Urothelium cell line (cell line): ENCODE measurements at regions not wholly inside any gene's neighbourhood (a gene's known extent, or its start where the extent isn't known, plus 50 kb on each side); places are given as distances from the start of the nearest gene placed in this dataset.

Experiments used
- DNase-seq: peaks from one replicate; pipeline ENCODE4 v3.0.0; 2011; ENCODE audit warnings: low spot score, mixed read lengths
- FAIRE-seq: peaks from 2 replicates; lab custom pipeline; 2011; peaks lifted over from hg19 to GRCh38; lab: Jason Lieb, UNC

DNA sequence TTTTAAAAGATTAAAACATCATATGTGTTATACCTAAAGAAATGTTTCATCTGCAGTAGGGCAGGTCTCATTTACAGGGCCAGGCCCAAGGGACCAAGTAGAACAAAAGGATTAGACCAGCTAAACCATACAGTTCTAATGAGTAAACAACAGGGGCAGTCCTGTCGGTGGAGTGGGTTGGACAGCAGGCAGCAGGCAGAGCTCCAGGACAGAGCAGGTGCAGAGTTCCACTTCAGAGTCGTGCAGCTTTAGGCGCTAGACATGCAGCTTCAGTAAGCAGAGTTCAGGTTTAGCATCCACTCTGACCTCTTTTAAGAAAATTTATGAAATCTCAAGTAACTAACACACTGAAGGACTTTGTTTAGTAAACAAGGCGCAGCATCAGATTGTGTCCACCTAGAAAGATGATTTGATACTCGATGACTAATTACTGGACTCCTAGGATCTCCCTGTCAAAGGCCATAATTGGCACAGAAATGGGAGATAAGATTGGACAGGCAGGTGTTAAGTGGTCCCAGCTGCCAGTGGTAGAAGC lies 487.7 kb upstream of the INTU start:
- no peak for FAIRE-seq
- no peak for DNase-seq

GRCh38 chr4:127148165-127148564 lies 484.6 kb upstream of the INTU start:
- FAIRE-seq (no peak), DNase-seq (no peak)

DNA sequence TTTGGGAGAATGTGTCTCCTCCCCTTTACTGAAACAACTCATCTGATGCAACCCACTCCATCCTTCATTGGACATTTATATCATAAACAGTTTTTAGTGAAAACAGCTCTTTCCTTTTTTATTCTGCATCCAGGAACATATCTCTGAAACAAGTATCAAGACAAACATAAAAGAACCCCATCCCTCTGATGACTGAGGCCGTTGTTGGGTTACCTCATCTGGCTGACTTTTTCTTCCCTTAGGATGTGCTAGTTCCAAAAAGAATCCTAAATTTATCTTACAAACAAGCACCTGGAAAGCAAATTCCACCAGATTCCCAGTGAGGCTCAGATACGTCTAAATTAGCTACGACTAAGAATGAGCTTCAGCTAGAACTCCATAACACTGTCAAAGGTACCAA lies 483.7 kb upstream of the INTU start:
- FAIRE-seq (no peak), DNase-seq (no peak)

DNA sequence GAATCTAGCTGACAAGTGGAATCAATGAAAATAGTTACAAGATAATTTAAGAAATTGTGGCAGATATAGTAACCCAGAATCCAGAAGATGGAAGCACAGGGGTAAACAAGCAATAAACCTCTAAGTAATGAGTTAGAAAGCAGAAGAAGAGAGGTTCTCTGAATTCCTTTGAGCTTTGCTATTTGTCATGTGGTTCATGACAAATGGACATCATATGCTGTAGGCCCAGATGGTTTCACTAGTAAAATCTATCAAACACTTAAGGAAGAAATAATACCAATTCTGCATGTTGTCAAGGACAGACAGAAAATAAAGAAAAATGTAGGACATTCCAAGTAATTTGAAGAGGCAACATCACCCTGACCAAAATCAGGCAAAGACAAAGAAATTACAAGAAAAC lies 480.8 kb upstream of the INTU start:
- no peak for FAIRE-seq

DNA sequence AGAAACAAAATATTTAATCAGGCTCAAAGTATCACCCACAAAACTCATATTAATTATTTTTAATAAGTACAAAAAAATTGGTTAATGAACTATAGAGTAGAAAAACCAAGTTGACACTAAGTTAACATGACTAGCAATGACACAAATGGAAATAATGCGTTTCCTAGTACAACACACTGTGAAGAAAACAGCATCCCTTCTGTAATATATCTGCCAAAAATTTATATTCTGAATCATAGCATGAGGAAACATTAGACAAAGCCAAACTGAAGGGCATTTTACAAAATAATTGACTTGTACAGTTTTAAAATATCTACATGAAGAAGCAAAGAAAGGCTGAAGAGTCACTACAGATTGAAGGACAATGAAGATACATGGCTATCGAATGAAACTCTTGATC lies 477.6 kb upstream of the INTU start:
- FAIRE-seq: no peak
- DNase-seq: no peak

More for the DNA sequence above, 480.8 kb upstream of the INTU start:
- DNase-seq: no peak

- no peak for DNase-seq
- FAIRE-seq: no peak
Measured at GRCh38 chr4:127155555-127155954, 477.2 kb upstream of the INTU start.

- FAIRE-seq (no peak), DNase-seq (no peak)
Measured at GRCh38 chr4:127162741-127163140, 470.0 kb upstream of the INTU start.

DNA sequence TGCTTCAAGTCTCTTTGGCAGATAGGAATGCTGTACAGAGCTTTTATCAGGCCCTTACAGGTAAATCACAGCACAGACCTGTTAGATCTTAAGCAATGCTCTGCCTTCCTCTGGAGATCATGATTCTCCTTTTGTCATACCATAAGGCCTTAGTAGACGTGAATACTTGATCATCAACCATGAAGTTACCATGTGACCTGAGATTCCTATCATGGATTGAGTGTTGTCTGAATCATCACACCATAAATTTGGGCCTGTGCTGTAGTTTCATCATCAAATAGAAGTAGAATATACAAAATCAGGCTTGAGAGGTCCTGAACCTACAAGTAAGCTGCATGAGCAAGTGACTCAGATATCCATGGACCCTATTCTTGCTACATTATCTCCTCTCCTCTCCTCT lies 466.8 kb upstream of the INTU start:
- DNase-seq (no peak), FAIRE-seq (no peak)

DNA sequence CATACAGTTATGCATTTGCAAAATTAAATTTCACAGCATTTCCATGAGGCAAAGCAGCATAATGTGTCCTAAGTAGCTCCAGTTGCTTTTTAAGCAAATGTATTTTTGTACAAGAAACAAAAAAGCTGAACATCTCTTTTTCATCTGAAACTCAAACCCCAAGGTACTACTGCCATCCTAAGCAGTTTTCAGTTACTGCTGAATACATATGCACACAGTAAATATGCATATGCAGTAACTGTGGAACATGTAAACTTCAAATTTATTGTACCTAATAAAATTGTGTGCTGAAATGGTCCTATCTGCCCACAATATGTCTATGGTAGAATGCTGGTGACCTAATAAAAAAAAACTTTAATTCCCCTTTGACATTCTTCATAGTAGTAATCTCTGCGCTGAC lies 458.6 kb upstream of the INTU start:
- DNase-seq (no peak), FAIRE-seq (no peak)

GRCh38 chr4:127174616-127175015 lies 458.1 kb upstream of the INTU start:
- no peak for DNase-seq
- no peak for FAIRE-seq

GRCh38 chr4:127179256-127180087 lies 453.3 kb upstream of the INTU start:
- FAIRE-seq (no peak), DNase-seq (no peak)

GRCh38 chr4:127181001-127181400 lies 451.8 kb upstream of the INTU start:
- no peak for FAIRE-seq
- no peak for DNase-seq

GRCh38 chr4:127182687-127183086 lies 450.1 kb upstream of the INTU start:
- DNase-seq (no peak), FAIRE-seq (no peak)

GRCh38 chr4:127188847-127189246 lies 443.9 kb upstream of the INTU start:
- FAIRE-seq (no peak), DNase-seq (no peak)

DNA sequence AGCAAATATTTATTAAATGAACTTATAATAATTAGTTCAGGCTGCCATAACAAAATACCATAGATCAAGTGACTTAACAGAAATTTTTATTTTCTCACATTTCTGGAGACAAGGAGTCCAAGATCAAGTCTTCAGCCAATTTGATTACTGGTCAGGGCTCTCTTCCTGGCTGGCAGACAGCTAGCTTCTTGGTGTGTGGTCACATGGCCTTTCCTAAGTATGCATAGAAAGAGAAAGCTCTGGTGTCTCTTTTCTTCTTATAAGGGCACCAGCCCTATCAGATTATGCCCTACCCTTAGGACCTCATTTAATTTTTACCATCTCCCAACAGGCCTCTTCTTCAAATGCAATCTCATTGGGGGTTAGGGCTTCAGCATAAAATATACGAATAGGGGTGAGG lies 438.5 kb upstream of the INTU start:
- FAIRE-seq (no peak), DNase-seq (no peak)

- DNase-seq (no peak), FAIRE-seq (no peak)
Measured at GRCh38 chr4:127196655-127197352, 436.0 kb upstream of the INTU start.

GRCh38 chr4:127203562-127204200 lies 429.1 kb upstream of the INTU start:
- FAIRE-seq: no peak
- no peak for DNase-seq

DNA sequence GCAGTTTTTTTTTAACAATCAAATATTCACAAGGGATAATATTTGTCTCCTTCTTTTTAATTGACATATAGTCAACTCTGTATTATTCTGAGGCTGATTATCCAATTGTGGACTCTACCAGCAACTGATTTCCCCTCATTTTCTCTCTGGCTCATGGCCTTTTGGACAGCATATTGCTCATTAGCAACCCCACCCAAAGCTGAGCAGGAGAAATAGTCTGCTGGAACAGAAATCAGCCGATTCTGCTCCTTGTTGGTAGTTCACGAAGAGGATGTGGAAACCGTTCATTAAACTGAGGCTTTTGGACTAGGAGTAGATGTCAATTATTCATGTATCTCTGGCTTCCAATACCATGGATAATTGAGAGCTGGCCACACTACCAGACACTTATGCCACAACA lies 428.4 kb upstream of the INTU start:
- no peak for DNase-seq
- FAIRE-seq: no peak

DNA sequence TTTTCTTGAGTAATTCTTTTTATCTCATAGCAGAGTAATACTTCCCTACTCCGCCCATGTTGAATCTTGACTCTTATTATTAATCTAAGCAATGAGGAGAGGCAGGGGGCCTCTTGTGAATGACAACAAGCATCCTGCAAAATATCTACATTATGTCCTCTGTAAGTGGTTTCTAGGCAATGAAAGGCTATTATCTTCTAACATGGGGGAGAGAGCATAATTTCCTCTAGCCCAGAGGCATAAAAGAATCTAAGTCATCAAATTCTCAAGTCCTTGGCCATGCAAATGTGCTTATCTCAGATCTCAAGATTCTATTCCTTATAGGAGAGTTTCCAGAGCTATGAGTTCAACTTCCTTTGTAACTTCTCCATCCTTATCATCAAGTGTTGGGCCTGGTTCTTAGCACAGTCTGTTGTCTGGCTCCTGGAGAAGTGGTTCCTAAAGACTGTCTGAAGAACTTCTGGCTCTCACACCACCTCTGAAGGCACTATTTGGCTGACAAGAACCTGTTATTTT lies 423.1 kb upstream of the INTU start:
- DNase-seq: no peak
- FAIRE-seq: no peak

GRCh38 chr4:127210893-127211649 lies 421.7 kb upstream of the INTU start:
- DNase-seq (no peak), FAIRE-seq (no peak)
